KG1 (cell line): ENCODE measurements at regions not wholly inside any gene's neighbourhood (a gene's known extent, or its start where the extent isn't known, plus 50 kb on each side); places are given as distances from the start of the nearest gene placed in this dataset.
"Not testable (repeated sequence)": the region's sequence is repeated elsewhere in the genome, so short reads cannot be mapped to it uniquely, and the experiment has no call there.

Source experiments
- DNase-seq: peaks from one replicate; lab custom pipeline; 2025; lab: John Stamatoyannopoulos, UW

DNA sequence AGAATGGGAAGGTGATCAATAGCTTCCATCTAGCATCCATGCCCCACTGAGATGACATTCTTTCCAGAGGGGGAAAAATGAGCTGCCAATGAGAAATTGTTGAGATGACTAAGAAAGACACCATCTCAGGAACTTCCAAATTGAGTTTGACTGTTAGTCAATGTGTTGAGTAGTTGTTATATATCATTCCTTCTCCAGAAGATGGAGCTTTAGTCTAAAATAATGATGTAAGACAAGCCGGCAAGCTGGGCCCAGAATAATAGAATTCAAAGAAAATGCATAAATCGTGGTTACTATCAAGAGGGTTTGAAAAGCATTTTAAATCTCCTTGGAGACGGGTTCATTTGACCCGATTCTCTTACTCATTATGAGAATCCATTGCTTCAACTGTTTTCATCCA is 71.0 kb upstream of the ATF7IP2 start:
- DNase-seq, result no peak

DNA sequence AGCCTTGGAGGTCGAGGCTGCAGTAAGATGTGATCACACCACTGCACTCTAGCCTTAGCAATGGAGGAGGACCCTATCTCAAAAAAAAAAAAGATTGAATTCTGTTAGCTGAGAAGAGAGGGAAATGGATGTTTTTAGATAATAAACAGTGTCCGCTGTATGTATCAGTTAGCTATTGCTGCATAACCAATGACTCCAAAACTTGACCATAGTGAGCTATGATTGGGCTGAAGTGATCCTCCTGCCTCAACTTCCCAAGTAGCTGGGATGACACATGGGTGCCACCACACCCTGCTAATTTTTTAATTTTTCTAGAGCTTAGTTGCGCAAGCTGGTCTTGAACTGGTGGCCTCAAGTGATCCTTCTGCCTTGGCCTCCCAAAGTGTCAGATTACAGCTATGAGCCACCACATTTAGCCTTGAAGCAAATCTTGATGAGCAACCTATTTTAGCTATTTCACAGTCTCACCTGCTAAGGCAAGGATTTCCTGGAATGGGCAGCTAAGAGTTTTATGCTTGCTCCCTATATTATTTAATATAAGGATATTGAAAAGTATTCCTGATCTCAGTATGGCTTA is 68.3 kb upstream of the ATF7IP2 start:
- DNase-seq, result no peak

DNA sequence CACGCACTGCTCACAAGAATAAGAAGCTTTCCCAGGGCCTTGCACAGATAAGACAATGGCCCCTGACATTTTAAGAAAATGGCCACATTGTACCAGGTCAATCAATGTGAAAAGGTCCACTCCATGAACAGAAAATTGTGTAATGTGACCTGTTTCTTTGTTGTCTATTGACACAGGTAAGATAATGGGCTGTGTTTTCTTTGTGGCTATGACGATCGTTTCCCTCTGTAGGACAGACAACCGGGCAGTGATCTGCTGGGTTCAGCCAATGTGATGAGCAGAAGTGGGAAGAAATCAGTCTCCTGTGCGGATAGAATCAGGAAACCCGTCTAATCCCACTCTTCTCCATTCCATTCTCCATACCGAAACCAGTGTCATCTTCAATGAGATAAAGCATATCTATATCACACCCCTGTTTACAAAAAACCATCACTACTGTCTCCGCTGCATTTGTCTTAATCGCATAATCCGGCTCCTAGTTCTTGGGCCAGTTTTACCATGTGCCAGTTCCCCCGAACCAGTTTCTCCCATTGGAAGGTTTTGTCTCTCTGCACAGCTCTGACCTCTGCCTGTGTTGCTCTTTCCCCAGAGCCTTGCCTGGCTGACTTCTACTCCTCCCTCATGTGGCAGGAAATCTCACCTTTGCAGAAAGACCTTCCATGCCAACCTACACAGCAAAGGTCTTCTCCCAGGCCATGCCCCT is 66.9 kb upstream of the ATF7IP2 start:
- no peak for DNase-seq

DNA sequence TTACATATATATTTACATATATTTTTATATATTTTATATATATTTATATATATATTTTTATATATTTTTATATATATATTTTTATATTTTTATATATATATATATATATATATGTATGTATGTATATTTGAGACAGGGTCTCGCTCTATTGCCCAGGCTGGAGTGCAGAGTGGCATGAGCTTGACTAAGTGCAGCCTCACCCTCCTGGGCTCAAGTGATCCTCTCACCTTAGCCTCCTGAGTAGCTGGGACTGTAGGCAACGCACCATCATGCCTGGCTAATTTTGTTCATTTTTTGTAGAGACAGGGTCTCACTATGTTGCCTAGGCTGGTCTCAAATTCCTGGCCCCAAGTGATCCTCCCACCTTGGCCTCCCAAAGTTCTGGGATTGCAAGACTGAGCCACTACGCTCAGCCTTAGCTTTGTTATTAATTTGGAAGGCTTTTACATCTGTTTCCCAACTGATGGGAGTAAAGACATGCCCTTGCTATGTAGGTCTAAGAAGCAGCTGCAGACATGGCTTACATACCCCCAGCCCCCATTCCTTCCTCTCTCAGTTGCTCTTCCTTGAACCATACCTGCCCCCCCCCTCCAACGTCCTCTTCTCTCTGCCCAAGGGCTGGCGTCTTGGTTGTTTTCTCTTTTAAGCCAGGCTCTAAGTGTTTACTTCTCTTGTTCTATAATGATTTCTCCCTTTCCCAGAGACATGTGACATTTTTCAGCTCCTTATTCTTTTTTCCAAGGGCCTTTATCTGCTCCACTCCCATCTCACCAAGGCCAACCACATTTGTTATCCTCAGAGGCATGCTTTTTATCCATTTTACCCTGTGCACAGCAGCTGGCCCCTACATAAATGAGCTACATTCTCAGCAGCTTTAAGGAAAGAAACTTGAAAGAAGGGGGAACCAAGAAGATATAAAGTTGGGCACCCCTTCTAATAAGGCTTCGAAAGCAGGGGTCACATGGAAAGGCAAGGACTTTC is 64.2 kb upstream of the ATF7IP2 start:
- DNase-seq, result no peak

DNA sequence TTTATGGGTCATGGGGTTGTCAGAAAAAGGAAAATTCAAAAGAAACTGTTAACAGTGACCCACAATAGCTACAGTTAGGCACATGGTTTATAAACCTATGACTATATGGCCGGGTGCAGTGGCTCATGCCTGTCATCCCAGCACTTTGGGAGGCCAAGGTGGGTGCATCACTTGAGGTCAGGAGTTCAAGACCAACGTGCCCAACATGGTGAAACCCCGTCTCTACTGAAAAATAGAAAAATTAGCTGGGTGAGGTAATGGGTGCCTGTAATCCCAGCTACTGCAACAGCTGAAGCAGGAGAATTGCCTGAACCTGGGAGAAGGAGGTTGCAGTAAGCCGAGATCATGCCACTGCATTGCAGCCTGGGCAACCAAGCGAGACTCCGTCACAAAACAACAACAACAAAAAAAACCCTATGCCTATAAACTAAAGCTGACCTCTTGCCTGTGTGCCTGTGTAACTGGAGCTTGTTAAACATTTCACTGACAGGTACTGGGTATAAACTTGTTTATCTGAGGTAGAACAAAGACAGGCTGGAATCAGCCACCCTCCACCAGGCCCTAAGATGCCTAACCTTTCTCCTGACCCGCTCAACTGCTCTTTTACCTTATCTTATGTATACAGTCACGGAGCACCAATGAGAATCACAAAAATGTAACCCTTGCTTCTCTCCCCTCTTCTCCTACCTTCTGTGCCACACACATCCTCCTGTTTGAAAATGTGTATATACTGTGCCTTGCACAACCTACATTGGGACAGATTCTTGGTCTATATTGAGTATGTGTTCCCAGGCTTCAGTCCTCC is 62.9 kb upstream of the ATF7IP2 start:
- no peak for DNase-seq

DNA sequence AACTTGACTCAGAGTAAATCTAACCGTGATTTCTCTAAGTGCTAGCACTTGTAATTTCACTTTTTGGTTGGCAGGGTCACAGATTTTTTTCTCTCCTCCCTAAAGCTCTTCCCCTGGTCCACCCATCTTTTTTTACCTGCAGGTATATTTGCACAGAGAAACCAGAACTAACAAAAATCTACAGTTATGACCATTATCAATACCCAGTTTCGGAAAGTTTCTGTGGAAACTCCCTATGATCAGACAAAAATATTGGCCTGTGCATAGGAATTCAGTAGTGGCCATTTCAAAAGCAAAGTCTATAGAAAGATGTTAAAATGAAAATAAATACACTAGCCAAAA is 62.4 kb upstream of the ATF7IP2 start:
- no peak for DNase-seq

DNA sequence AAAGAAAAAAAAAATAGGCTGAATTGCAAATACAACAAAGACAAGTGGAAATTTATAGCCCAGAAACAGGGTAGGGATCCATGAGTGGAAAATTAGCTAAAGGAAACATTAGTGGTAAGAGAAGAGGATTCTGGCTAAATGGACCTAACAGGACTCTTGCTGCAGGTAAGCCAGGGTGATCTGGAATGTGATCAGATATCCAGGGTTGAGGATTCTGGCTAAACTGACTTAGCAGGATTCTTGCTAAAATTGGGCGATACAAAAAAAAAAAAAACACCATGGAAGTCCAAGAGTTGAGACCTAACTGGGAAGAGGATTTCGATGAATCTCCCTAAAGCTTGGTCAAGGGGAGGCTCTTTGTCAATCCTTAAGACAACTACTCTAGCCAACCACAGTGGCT is 61.7 kb upstream of the ATF7IP2 start:
- DNase-seq, result no peak

DNA sequence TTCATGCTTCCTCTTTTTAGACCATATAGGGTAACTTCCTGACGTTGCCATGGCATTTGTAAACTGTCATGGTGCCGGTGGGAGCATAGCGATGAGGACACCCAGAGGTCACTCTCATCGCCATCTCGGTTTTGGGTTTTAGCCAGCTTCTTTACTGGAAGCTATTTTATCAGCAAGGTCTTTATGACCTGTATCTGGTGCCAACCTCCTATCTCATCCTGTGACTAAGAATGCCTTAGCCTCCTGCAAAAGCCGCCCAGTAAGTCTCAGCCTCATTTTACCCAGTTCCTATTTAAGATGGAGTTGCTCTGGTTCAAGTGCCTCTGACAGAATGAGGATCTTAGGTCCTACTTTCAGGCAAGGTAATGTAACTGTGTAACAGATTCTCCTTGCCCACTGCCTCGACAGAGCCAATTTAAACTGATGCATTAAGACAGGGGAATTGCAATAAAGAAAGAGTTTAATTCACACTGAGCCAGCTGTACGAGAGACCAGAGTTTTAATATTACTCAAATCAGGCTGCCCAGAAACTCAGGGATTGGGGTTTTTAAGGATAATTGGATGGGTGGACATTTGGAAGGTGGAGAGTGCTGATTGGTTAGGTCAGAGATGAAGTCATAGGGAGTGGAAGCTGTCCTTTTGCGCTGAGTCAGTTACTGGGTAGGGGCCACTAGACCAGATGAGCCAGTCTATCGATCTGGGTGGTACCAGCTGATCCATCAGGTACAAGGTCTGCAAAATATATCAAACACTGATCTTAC is 59.9 kb upstream of the ATF7IP2 start:
- no peak for DNase-seq

DNA sequence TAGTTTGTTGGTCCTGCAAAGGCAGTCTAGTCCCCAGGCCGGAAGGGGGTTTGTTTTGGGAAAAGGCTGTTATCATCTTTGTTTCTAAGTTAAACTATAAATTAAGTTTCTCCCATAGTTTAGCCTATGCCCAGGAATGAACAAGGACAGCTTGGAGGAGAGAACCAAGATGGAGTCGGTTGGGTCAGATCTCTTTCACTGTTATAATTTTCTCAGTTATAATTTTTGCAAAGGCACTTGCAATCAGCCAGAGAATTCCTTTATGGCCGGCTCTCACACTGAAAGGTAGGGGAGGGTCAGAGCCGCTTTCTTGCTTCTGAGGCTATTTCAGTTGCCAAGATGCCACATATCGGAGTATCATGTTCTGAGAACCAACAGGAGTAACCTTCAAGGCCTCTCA is 59.2 kb upstream of the ATF7IP2 start:
- DNase-seq, result no peak

DNA sequence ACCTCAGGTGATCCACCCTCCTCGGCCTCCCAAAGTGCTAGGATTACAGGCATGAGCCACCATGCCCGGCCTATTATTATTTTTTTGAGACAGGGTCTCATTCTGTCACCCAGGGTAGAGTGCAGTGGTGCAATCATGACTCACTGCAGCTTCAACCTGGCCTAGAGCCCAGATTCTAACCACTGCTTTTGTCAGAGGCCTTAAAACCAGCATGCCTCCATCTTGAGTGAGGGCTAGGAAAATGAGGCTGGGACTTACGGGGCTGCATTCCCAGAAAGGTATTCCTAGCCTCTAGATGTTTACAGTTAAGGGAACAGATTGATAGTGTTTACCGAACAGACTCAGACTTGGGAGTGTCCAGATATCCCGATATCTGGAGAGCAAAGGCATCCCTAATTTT is 57.6 kb upstream of the ATF7IP2 start:
- not testable (repeated sequence) for DNase-seq

DNA sequence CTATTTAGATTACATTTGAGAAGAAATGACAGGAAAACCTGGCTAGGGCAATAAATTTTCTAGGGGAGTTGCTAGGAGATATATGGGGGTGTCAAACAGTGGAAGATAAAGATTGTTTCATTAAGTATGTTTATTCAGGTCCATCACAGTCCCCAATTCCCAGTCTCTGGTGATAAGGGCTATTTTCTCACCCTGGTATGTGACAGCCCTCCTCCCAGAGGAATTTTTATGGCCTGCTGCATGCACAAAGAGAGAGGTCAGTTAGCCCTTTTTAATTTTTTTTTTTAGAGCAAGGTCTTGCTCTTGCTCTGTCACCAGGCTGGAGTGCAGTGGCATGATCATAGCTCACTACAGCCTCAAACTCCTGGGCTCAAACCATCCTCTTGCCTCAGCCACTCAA is 53.6 kb upstream of the ATF7IP2 start:
- DNase-seq, result no peak

DNA sequence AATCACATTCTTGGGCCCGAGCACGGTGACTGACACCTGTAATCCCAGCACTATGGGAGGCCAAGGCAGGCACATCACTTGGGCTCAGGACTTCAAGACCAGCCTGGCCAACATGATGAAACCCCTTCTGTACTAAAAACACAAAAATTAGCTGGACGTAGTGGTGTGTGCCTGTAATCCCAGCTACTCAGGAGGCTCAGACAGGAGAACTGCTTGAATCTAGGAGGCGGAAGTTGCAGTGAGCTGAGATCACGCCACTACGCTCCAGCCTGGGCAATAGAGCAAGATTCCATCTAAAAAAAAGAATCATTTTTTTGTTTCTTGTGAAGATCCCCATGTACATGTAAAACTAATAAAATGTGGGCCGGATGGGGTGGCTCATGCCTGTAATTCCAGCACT is 53.1 kb upstream of the ATF7IP2 start:
- DNase-seq, result no peak

DNA sequence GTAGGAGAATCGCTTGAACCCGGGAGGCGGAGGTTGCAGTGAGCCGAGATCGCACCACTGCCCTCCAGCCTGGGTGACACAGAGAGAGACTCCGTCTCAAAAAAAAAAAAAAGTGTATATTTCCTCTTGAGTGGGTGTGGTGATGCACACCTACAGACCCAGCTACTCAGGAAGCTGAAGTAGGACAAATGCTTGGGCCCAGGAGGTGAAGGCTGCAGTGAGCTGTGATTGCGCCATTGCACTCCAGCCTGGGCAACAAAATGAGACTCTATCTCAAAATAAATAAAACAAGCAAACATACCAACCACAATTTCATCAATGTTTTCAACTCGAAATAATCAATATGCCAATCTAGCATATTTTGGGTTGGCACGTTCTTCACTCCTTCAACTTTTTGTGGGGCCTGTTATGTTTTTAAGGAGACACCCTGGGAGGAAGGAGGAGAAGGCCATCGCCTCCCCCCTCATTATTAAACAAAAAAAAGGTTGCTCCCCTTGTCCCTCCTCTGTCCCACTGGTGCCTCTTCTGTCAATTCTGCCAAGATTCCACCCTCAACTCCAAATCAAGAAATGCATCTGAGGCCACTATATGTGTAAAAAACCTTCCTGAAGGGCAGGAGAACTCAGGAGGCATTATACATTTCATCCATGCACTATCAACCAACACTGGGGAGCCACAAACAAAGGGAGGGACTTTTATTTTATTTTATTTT is 52.4 kb upstream of the ATF7IP2 start:
- DNase-seq, result no peak

DNA sequence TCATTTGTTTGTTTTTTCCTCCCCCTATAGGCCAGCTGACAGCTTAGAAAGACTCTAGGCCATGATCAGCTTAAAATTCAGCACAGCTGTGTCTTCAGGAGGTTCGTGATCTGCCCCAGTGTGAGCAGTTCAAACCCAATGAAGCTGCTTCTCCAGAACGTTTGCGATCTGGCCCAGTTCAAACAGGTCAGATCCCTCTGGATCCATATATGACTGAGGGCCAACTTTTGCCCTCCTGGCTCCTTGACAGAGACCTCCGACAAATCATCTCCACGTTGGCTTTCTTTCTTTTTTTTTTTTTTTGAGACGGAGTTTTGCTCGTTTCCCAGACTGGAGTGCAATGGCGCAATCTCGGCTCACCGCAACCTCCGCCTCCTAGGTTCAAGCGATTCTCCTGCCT is 50.2 kb upstream of the ATF7IP2 start:
- no peak for DNase-seq
